PC-9 (cell line): ENCODE measurements at regions not wholly inside any gene's neighbourhood (a gene's known extent, or its start where the extent isn't known, plus 50 kb on each side); places are given as distances from the start of the nearest gene placed in this dataset.

Experiments used
- EZH2 ChIP-seq: fragments of 200-600 bp; sonication (generic); IDR thresholded peaks from 2 replicates; pipeline ENCODE4 v1.8.0; 2017; ENCODE audit warnings: antibody characterized with exemption, low read depth
- TF ChIP-seq, protein P1 (sequence below): fragments of 200-600 bp; sonication (generic); conservative IDR thresholded peaks from 2 replicates; pipeline ENCODE4 v1.6.1; 2017; ENCODE audit warnings: mixed run types, antibody characterized with exemption, mild to moderate bottlenecking, moderate library complexity

DNA sequence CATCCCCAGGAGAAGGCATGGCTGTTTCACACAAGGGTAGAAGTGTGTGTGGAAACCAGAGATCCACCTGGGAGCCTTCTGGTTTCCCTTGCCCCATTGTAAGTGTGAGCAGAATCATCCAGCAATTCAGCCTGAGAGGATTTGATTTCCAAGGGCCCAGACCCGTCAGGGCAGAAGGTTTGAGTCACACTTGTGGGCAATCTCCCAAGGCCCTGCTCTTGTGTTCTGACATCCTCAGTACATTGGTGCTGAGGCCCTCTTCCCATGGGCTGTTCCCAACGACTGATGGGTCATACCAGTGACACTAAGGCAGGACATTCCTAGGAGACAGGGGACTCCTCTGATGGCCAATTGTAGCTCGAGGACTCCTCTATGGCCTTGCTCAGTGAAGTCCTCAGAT is 58.2 kb upstream of the POLR1H start:
- TF ChIP-seq EZH2 = no peak
- TF ChIP-seq, protein P1, sequence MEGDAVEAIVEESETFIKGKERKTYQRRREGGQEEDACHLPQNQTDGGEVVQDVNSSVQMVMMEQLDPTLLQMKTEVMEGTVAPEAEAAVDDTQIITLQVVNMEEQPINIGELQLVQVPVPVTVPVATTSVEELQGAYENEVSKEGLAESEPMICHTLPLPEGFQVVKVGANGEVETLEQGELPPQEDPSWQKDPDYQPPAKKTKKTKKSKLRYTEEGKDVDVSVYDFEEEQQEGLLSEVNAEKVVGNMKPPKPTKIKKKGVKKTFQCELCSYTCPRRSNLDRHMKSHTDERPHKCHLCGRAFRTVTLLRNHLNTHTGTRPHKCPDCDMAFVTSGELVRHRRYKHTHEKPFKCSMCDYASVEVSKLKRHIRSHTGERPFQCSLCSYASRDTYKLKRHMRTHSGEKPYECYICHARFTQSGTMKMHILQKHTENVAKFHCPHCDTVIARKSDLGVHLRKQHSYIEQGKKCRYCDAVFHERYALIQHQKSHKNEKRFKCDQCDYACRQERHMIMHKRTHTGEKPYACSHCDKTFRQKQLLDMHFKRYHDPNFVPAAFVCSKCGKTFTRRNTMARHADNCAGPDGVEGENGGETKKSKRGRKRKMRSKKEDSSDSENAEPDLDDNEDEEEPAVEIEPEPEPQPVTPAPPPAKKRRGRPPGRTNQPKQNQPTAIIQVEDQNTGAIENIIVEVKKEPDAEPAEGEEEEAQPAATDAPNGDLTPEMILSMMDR = no peak
